Peyer's patch (tissue), 4 donors: ENCODE measurements at regions not wholly inside any gene's neighbourhood (a gene's known extent, or its start where the extent isn't known, plus 50 kb on each side); places are given as distances from the start of the nearest gene placed in this dataset.

Experiments used
- CTCF ChIP-seq, 6 experiments: fragments of 450-650 bp in 4 of 6; fragments of 200-600 bp in 2 of 6; sonication (generic) in 1 of 6; IDR thresholded peaks; one replicate each; pipeline ENCODE4 v1.5.1; 2017 to 2019; ENCODE audit warnings: antibody characterized with exemption in 6 of 6, mild to moderate bottlenecking in 3 of 6, moderate library complexity in 1 of 6
- POLR2A ChIP-seq, 2 donors: fragments of 450-650 bp; IDR thresholded peaks; one replicate each; pipeline ENCODE4 v1.5.1; 2017; ENCODE audit warnings: antibody characterized with exemption in 2 of 2, mild to moderate bottlenecking in 2 of 2, moderate library complexity in 2 of 2

- TF ChIP-seq CTCF (IDR thresholded peaks at IDR 0.05) = no peak
- TF ChIP-seq POLR2A (IDR thresholded peaks at IDR 0.05) = no peak
These were observed 96.3 kb upstream of the CLMP start for GRCh38 chr11:123291201-123291869.
